ENCODE measurements at regions not wholly inside any gene's neighbourhood (a gene's known extent, or its start where the extent isn't known, plus 50 kb on each side); places are given as distances from the start of the nearest gene placed in this dataset.

- DNase-seq (ENCODE audit: low spot score), result no peak
These were observed 152.5 kb upstream of the TLL1 start for GRCh38 chr4:165720411-165721082.

GRCh38 chr4:165721815-165722214 lies 151.2 kb upstream of the TLL1 start:
- no peak for DNase-seq (ENCODE audit: low spot score)

GRCh38 chr4:165723051-165723795 lies 149.8 kb upstream of the TLL1 start:
- DNase-seq (ENCODE audit: low spot score), result no peak

GRCh38 chr4:165724786-165725185 lies 148.3 kb upstream of the TLL1 start:
- no peak for DNase-seq (ENCODE audit: low spot score)

- no peak for DNase-seq (ENCODE audit: low spot score)
These were observed 147.7 kb upstream of the TLL1 start for GRCh38 chr4:165725352-165725751.

GRCh38 chr4:165726831-165727230 lies 146.2 kb upstream of the TLL1 start:
- DNase-seq (ENCODE audit: low spot score), result no peak

- no peak for DNase-seq (ENCODE audit: low spot score)
These were observed 135.6 kb upstream of the TLL1 start for GRCh38 chr4:165737309-165737972.

GRCh38 chr4:165738571-165738970 lies 134.5 kb upstream of the TLL1 start:
- no peak for DNase-seq (ENCODE audit: low spot score)

GRCh38 chr4:165740911-165741310 lies 132.1 kb upstream of the TLL1 start:
- DNase-seq (ENCODE audit: low spot score), result no peak

GRCh38 chr4:165743422-165743821 lies 129.6 kb upstream of the TLL1 start:
- DNase-seq (ENCODE audit: low spot score), result no peak

GRCh38 chr4:165744370-165744769 lies 128.7 kb upstream of the TLL1 start:
- no peak for DNase-seq (ENCODE audit: low spot score)

- no peak for DNase-seq (ENCODE audit: low spot score)
These were observed 124.7 kb upstream of the TLL1 start for GRCh38 chr4:165748321-165748720.

GRCh38 chr4:165751882-165752281 lies 121.2 kb upstream of the TLL1 start:
- no peak for DNase-seq (ENCODE audit: low spot score)

GRCh38 chr4:165754664-165755063 lies 118.4 kb upstream of the TLL1 start:
- DNase-seq (ENCODE audit: low spot score), result no peak

- no peak for DNase-seq (ENCODE audit: low spot score)
These were observed 116.2 kb upstream of the TLL1 start for GRCh38 chr4:165756836-165757235.

GRCh38 chr4:165757451-165757850 lies 115.6 kb upstream of the TLL1 start:
- DNase-seq (ENCODE audit: low spot score), result no peak

- no peak for DNase-seq (ENCODE audit: low spot score)
These were observed 115.0 kb upstream of the TLL1 start for GRCh38 chr4:165758086-165758485.

GRCh38 chr4:165760182-165760581 lies 112.9 kb upstream of the TLL1 start:
- DNase-seq (ENCODE audit: low spot score), result no peak

GRCh38 chr4:165761963-165762362 lies 111.1 kb upstream of the TLL1 start:
- no peak for DNase-seq (ENCODE audit: low spot score)

GRCh38 chr4:165763640-165764039 lies 109.4 kb upstream of the TLL1 start:
- DNase-seq (ENCODE audit: low spot score), result no peak

GRCh38 chr4:165765053-165765452 lies 108.0 kb upstream of the TLL1 start:
- no peak for DNase-seq (ENCODE audit: low spot score)

- DNase-seq (ENCODE audit: low spot score), result no peak
These were observed 107.0 kb upstream of the TLL1 start for GRCh38 chr4:165766018-165766417.

- DNase-seq (ENCODE audit: low spot score), result no peak
These were observed 106.1 kb upstream of the TLL1 start for GRCh38 chr4:165766976-165767375.

Data from GM03348 (cell line).